ENCODE measurements at regions not wholly inside any gene's neighbourhood (a gene's known extent, or its start where the extent isn't known, plus 50 kb on each side); places are given as distances from the start of the nearest gene placed in this dataset.

DNA sequence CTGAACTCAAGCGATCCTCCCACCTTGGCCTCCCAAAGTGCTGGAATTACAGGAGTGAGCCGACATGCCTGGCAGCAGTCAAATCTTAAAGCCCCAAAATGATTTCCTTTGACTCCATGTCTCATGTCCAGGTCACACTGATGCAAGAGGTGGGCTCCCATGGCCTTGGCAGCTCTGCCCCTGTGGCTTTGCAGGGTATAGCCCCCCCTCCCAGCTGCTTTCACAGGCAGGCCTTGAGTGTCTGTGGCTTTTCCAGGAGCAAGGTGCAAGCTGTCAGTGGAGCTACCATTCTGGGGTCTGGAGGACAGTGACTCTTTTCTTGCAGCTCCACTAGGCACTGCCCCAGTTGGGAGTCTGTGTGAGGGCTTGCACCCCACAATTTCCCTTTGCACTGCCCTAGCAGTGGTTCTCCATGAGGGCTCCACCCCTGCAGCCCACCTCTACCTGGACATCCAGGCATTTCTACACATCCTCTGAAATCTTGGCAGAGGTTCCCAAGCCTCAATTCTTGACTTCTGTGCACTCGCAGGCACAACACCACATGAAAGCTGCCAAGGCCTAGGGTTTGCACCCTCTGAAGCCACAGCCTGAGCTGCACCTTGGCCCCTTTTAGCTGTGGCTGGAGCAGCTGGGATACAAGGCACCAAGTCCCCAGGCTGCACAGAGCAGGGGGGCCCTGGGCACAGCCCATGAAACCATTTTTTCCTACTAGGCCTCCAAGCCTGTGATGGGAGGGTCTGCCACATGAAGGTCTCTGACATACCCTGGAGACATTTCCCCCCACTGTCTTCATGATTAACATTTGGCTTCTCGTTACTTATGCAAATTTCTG, 79.3 kb upstream of the ARL4D start:
- Histone ChIP-seq H3K36me3 (ENCODE audit: control insufficient read depth, low read length) (no peaks in the 10 kb centered on the region; the same call in 1 of the 2 replicates), H3K79me2 (ENCODE audit: control insufficient read depth, low read length) (no peaks in the 10 kb centered on the region), H3K27ac (ENCODE audit: low read depth, low read length) (no peak overlapping the region), H3K4me2 (ENCODE audit: low read length) (no peak overlapping the region), H3K9me3 (ENCODE audit: control insufficient read depth, insufficient read depth, low read length) (peaks cover 8% of the 10 kb centered on the region), H4K20me1 (ENCODE audit: control insufficient read depth, insufficient read depth, low read depth, low read length) (no peaks in the 10 kb centered on the region), H3F3A (ENCODE audit: control insufficient read depth, insufficient read depth) (no peaks in the 10 kb centered on the region), H3K4me3 (ENCODE audit: low read length) (no peak overlapping the region), H3K9me2 (replicated peaks; ENCODE audit: control insufficient read depth, low read length) (no peaks in the 10 kb centered on the region), H3K4me1 (ENCODE audit: control insufficient read depth, low read length) (peaks cover 12% of the 10 kb centered on the region; the same call in 1 of the 2 replicates), H3K27me3 (ENCODE audit: control insufficient read depth, low read length) (no peaks in the 10 kb centered on the region)
- TF ChIP-seq, protein P1, sequence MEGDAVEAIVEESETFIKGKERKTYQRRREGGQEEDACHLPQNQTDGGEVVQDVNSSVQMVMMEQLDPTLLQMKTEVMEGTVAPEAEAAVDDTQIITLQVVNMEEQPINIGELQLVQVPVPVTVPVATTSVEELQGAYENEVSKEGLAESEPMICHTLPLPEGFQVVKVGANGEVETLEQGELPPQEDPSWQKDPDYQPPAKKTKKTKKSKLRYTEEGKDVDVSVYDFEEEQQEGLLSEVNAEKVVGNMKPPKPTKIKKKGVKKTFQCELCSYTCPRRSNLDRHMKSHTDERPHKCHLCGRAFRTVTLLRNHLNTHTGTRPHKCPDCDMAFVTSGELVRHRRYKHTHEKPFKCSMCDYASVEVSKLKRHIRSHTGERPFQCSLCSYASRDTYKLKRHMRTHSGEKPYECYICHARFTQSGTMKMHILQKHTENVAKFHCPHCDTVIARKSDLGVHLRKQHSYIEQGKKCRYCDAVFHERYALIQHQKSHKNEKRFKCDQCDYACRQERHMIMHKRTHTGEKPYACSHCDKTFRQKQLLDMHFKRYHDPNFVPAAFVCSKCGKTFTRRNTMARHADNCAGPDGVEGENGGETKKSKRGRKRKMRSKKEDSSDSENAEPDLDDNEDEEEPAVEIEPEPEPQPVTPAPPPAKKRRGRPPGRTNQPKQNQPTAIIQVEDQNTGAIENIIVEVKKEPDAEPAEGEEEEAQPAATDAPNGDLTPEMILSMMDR (IDR thresholded peaks at IDR 0.05; ENCODE audit: low read depth, low read length, poor library complexity, severe bottlenecking) = no peak
- no peak for TF ChIP-seq EZH2phosphoT487 (IDR thresholded peaks at IDR 0.05; ENCODE audit: borderline replicate concordance, low read length)

DNA sequence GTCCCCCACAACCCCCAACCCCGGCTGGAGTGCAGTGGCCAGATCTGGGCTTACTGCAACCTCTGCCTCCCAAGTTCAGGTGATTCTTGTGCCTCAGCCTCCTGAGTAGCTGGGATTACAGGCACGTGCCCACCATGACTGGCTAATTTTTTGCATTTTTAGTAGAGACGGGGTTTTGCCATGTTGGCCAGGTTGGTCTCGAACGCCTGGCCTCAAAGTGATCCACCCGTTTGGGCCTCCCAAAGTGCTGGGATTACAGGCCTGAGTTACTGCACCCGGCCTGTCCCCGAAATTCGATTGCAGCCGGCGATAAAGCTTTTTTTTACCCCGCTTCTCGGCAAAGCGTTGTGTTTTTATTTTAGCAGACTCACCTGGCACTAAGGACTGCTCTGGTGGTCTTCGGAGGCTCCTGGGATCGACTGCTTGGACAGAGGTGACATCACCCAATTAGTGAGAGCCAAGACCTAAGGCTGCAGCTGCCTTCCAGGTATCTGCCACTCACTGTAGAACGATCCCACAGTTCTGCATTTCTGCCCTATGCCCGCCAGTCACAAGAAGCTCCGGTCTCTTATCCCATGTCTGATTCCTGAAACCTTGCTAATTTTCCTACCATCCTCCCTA, 82.2 kb upstream of the ARL4D start:
- peak overlapping the region; percentile 51 for H3K4me3 ChIP-seq (ENCODE audit: low read length)
- H3K9me3 ChIP-seq (ENCODE audit: control insufficient read depth, insufficient read depth, low read length) = peaks cover 8% of the 10 kb centered on the region
- no peaks in the 10 kb centered on the region for H3K79me2 ChIP-seq (ENCODE audit: control insufficient read depth, low read length)
- H3K27me3 ChIP-seq (ENCODE audit: control insufficient read depth, low read length) = no peaks in the 10 kb centered on the region
- TF ChIP-seq, protein P1 (IDR thresholded peaks at IDR 0.05; ENCODE audit: low read depth, low read length, poor library complexity, severe bottlenecking) = no peak
- TF ChIP-seq EZH2phosphoT487 (IDR thresholded peaks at IDR 0.05; ENCODE audit: borderline replicate concordance, low read length) = no peak
- no peaks in the 10 kb centered on the region; the same call in 1 of the 2 replicates for H3K36me3 ChIP-seq (ENCODE audit: control insufficient read depth, low read length)
- no peak overlapping the region; the same call in 1 of the 2 replicates for H3K4me2 ChIP-seq (ENCODE audit: low read length)
- H4K20me1 ChIP-seq (ENCODE audit: control insufficient read depth, insufficient read depth, low read depth, low read length) = no peaks in the 10 kb centered on the region
- H3K9me2 ChIP-seq (replicated peaks; ENCODE audit: control insufficient read depth, low read length) = no peaks in the 10 kb centered on the region
- H3K4me1 ChIP-seq (ENCODE audit: control insufficient read depth, low read length) = peaks cover 7% of the 10 kb centered on the region; the same call in 1 of the 2 replicates
- no peak overlapping the region for H3K27ac ChIP-seq (ENCODE audit: low read depth, low read length)
- H3F3A ChIP-seq (ENCODE audit: control insufficient read depth, insufficient read depth) = 0 out of 2 replicates have a peak, but pooled peaks cover 9% of the 10 kb centered on the region

DNA sequence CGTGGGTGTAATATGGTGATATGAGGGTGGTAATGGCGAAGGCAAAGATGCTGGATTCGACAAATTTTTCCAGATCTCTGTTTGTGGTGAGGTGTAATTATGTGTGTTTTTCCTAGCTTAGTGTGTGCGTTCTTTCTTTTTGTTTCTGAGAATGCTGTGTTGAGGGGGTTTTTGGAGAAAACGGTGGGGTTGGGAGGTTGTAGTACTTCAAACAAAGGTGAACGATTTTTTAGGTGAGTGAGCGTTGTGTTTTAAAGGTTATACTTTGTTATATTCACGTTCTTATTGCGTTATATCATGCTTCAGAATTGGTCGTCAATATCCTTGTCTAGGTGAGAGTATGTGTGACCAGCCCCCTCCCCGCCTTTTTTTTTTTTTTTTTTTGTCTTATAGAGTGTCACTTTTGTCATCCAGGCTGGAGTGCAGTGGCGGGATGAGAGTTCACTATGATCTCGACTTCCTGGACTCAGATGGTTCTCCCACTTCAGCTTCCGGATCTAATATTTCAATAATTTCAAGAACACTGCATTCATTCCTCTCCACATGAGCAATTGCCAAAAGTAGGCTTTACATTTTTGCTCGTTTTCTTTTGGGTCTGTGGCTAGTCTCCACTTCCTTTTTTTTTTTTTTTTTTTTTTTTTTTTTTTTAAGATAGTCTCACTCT, 82.2 kb upstream of the RNU2-1 start:
- Histone ChIP-seq H3F3A (ENCODE audit: control insufficient read depth, insufficient read depth) (0 out of 2 replicates have a peak, but pooled peaks cover 9% of the 10 kb centered on the region), H4K20me1 (ENCODE audit: control insufficient read depth, insufficient read depth, low read depth, low read length) (no peaks in the 10 kb centered on the region), H3K4me3 (ENCODE audit: low read length) (no peak overlapping the region), H3K79me2 (ENCODE audit: control insufficient read depth, low read length) (no peaks in the 10 kb centered on the region), H3K4me2 (ENCODE audit: low read length) (no peak overlapping the region; the same call in 1 of the 2 replicates), H3K27ac (ENCODE audit: low read depth, low read length) (no peak overlapping the region), H3K4me1 (ENCODE audit: control insufficient read depth, low read length) (peaks cover 7% of the 10 kb centered on the region; the same call in 1 of the 2 replicates), H3K27me3 (ENCODE audit: control insufficient read depth, low read length) (no peaks in the 10 kb centered on the region), H3K9me3 (ENCODE audit: control insufficient read depth, insufficient read depth, low read length) (peaks cover 8% of the 10 kb centered on the region), H3K9me2 (replicated peaks; ENCODE audit: control insufficient read depth, low read length) (no peaks in the 10 kb centered on the region), H3K36me3 (ENCODE audit: control insufficient read depth, low read length) (no peaks in the 10 kb centered on the region; the same call in 1 of the 2 replicates)
- TF ChIP-seq, protein P1 (IDR thresholded peaks at IDR 0.05; ENCODE audit: low read depth, low read length, poor library complexity, severe bottlenecking) = no peak
- no peak for TF ChIP-seq EZH2phosphoT487 (IDR thresholded peaks at IDR 0.05; ENCODE audit: borderline replicate concordance, low read length)
